OCI-LY1 (cell line): ENCODE measurements at regions not wholly inside any gene's neighbourhood (a gene's known extent, or its start where the extent isn't known, plus 50 kb on each side); places are given as distances from the start of the nearest gene placed in this dataset.

Experiments used
- EZH2 ChIP-seq: fragments of 200-600 bp; sonication (generic), shearing (Covaris generic); IDR thresholded peaks from 2 replicates; pipeline ENCODE4 v1.8.0; 2017; ENCODE audit warnings: borderline replicate concordance, mixed run types, mild to moderate bottlenecking, antibody characterized with exemption, low read length, moderate library complexity, mixed read lengths
- TF ChIP-seq, protein P1 (sequence below): fragments of 200-600 bp; sonication (generic), shearing (Covaris generic); IDR thresholded peaks from 2 replicates; pipeline ENCODE4 v1.5.1; 2017; ENCODE audit warnings: mild to moderate bottlenecking, antibody characterized with exemption, low read length, moderate library complexity, mixed read lengths

GRCh38 chr7:24227068-24227467 is 56.9 kb upstream of the NPY start:
- TF ChIP-seq, protein P1, sequence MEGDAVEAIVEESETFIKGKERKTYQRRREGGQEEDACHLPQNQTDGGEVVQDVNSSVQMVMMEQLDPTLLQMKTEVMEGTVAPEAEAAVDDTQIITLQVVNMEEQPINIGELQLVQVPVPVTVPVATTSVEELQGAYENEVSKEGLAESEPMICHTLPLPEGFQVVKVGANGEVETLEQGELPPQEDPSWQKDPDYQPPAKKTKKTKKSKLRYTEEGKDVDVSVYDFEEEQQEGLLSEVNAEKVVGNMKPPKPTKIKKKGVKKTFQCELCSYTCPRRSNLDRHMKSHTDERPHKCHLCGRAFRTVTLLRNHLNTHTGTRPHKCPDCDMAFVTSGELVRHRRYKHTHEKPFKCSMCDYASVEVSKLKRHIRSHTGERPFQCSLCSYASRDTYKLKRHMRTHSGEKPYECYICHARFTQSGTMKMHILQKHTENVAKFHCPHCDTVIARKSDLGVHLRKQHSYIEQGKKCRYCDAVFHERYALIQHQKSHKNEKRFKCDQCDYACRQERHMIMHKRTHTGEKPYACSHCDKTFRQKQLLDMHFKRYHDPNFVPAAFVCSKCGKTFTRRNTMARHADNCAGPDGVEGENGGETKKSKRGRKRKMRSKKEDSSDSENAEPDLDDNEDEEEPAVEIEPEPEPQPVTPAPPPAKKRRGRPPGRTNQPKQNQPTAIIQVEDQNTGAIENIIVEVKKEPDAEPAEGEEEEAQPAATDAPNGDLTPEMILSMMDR: no peak
- TF ChIP-seq EZH2: no peak
